ENCODE measurements at regions not wholly inside any gene's neighbourhood (a gene's known extent, or its start where the extent isn't known, plus 50 kb on each side); places are given as distances from the start of the nearest gene placed in this dataset.

DNA sequence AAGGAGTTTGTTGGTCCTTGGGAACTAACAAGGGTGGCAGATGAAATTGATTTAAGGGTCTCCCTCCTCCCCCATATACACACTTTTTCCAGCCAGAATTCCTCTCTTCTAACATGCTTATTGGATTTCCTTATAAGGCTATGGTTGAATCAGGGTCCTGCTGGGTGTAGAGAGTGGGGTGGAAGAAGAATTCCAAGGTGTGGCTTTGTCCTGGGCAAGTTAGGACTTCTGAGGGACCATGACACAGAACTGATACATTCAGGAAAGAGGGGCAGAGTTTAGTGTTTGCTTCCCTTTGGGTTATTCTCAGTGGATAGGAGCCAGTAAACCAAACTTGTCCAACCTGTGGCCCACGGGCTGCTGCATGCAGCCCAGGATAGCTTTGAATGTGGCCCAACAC, 116.5 kb downstream of the SNX18 start:
- Histone ChIP-seq H3K27me3 (ENCODE audit: insufficient read depth, low read length) (no peaks in the 10 kb centered on the region), H3K9me3 (ENCODE audit: control insufficient read depth in 1 of 2, insufficient read depth in 1 of 2, low read depth in 1 of 2, low read length in 2 of 2) (no peaks in the 10 kb centered on the region), H3K9me2 (ENCODE audit: insufficient read depth) (no peaks in the 10 kb centered on the region; the same call in 1 of the 2 replicates), H4K20me1 (ENCODE audit: insufficient read depth) (no peaks in the 10 kb centered on the region), H3K27ac (ENCODE audit: low read depth, low read length) (no peak overlapping the region), H3K79me2 (ENCODE audit: insufficient read depth, low read length) (no peaks in the 10 kb centered on the region), H3K4me2 (ENCODE audit: low read length) (no peak overlapping the region), H2AFZ (ENCODE audit: low read depth, low read length, poor library complexity, severe bottlenecking) (no peak overlapping the region), H3K36me3 (ENCODE audit: control insufficient read depth in 1 of 2, insufficient read depth in 2 of 2, low read length in 2 of 2) (no peaks in the 10 kb centered on the region), H3K9ac (ENCODE audit: low read length) (no peak overlapping the region), H3K4me1 (ENCODE audit: control insufficient read depth in 1 of 2, insufficient read depth in 2 of 2, low read length in 2 of 2) (no peaks in the 10 kb centered on the region), H3K4me3 (replicated peaks in 1 of 2; ENCODE audit: low read depth in 1 of 2, low read length in 2 of 2) (no peak overlapping the region)
- TF ChIP-seq YY1 (IDR thresholded peaks at IDR 0.05; ENCODE audit: extremely low read depth, insufficient replicate concordance, low read depth, low read length) (no peak), SRF (IDR thresholded peaks at IDR 0.05; ENCODE audit: low read depth) (0 out of 2 replicates have a peak, but pooled peaks have one; percentile 24), POLR2A (IDR thresholded peaks at IDR 0.05; ENCODE audit: borderline replicate concordance, extremely low read depth, insufficient read depth, insufficient read length) (no peak)
- ChIA-PET RAD21 (ENCODE audit: low non-redundant PET in 1 of 2, low total read pairs in 2 of 2, uncharacterized antibody in 2 of 2, unreplicated experiment in 2 of 2) (no interaction called here), POLR2A (no interaction called here), CTCF (no interaction called here)
- BruUV-seq (replicated peaks): no TSS peak
- intact Hi-C loops (cut with micrococcal nuclease): no loop called here
- ATAC-seq (no peak), DNase-seq (ENCODE audit: low read depth, low spot score) (no peak)

DNA sequence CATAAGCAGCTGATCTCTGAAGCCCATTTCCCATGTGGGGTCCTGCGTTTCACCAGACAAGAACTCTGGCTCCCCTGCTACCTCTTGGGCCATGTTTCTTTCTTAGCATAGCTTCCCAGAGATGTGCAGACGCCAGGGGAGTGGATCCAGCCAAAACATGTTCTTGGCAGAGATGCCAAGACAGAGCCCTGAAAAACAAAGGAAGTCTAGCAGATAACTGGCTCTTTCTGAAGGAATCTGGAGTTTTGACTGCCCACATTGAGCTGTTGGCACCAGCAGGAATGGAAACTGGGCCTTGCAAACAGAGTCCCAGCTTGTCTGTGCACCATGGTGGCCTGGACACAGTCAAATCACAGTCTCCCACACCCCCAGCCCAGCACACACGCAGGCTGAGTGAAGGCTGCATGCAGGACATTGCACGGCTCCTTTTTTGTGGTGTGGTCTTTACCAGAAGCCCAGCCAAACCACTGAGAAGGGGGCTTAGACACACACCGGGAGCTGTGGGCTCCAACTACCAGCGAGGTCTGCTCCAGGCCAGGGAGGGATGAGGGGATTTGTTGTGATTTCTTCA, 114.7 kb downstream of the SNX18 start:
- H3K4me2 ChIP-seq (ENCODE audit: low read length): no peak overlapping the region
- H3K9me3 ChIP-seq (ENCODE audit: control insufficient read depth in 1 of 2, insufficient read depth in 1 of 2, low read depth in 1 of 2, low read length in 2 of 2): no peaks in the 10 kb centered on the region
- RAD21 ChIA-PET (ENCODE audit: low non-redundant PET in 1 of 2, low total read pairs in 2 of 2, uncharacterized antibody in 2 of 2, unreplicated experiment in 2 of 2): no interaction called here
- H3K27ac ChIP-seq (ENCODE audit: low read depth, low read length): no peak overlapping the region
- no peaks in the 10 kb centered on the region for H3K36me3 ChIP-seq (ENCODE audit: control insufficient read depth in 1 of 2, insufficient read depth in 2 of 2, low read length in 2 of 2)
- intact Hi-C loops (cut with micrococcal nuclease): no loop called here
- no peaks in the 10 kb centered on the region; the same call in 1 of the 2 replicates for H3K9me2 ChIP-seq (ENCODE audit: insufficient read depth)
- no peak overlapping the region for H2AFZ ChIP-seq (ENCODE audit: low read depth, low read length, poor library complexity, severe bottlenecking)
- no TSS peak for BruUV-seq (replicated peaks)
- no peak overlapping the region for H3K9ac ChIP-seq (ENCODE audit: low read length)
- ATAC-seq: no peak
- H3K4me3 ChIP-seq (replicated peaks in 1 of 2; ENCODE audit: low read depth in 1 of 2, low read length in 2 of 2): no peak overlapping the region
- TF ChIP-seq, protein P1, sequence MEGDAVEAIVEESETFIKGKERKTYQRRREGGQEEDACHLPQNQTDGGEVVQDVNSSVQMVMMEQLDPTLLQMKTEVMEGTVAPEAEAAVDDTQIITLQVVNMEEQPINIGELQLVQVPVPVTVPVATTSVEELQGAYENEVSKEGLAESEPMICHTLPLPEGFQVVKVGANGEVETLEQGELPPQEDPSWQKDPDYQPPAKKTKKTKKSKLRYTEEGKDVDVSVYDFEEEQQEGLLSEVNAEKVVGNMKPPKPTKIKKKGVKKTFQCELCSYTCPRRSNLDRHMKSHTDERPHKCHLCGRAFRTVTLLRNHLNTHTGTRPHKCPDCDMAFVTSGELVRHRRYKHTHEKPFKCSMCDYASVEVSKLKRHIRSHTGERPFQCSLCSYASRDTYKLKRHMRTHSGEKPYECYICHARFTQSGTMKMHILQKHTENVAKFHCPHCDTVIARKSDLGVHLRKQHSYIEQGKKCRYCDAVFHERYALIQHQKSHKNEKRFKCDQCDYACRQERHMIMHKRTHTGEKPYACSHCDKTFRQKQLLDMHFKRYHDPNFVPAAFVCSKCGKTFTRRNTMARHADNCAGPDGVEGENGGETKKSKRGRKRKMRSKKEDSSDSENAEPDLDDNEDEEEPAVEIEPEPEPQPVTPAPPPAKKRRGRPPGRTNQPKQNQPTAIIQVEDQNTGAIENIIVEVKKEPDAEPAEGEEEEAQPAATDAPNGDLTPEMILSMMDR (IDR thresholded peaks at IDR 0.05 in 2 of 3, conservative IDR thresholded peaks at IDR 0.05 in 1 of 3; ENCODE audit: borderline replicate concordance in 1 of 3, insufficient read depth in 1 of 3, low read depth in 2 of 3, low read length in 2 of 3): no peak
- TF ChIP-seq YY1 (IDR thresholded peaks at IDR 0.05; ENCODE audit: extremely low read depth, insufficient replicate concordance, low read depth, low read length) (no peak), POLR2AphosphoS5 (IDR thresholded peaks at IDR 0.05; ENCODE audit: low read depth, low read length) (no peak), POLR2A (IDR thresholded peaks at IDR 0.05; ENCODE audit: borderline replicate concordance, extremely low read depth, insufficient read depth, insufficient read length) (no peak)
- H3K27me3 ChIP-seq (ENCODE audit: insufficient read depth, low read length): no peaks in the 10 kb centered on the region
- CTCF ChIA-PET: no interaction called here
- H3K79me2 ChIP-seq (ENCODE audit: insufficient read depth, low read length): no peaks in the 10 kb centered on the region
- H3K4me1 ChIP-seq (ENCODE audit: control insufficient read depth in 1 of 2, insufficient read depth in 2 of 2, low read length in 2 of 2): no peaks in the 10 kb centered on the region
- no peak for DNase-seq (ENCODE audit: low read depth, low spot score)
- POLR2A ChIA-PET: no interaction called here
- H4K20me1 ChIP-seq (ENCODE audit: insufficient read depth): no peaks in the 10 kb centered on the region

Measured in HCT116 (cell line).